ENCODE measurements at regions not wholly inside any gene's neighbourhood (a gene's known extent, or its start where the extent isn't known, plus 50 kb on each side); places are given as distances from the start of the nearest gene placed in this dataset.

GRCh38 chr11:98029832-98030231 is 990.9 kb upstream of the CNTN5 start:
- BruUV-seq (replicated peaks) = no TSS peak
- Histone ChIP-seq H3K9me1 (ENCODE audit: control insufficient read depth, insufficient read depth, low read length) (no peaks in the 10 kb centered on the region), H3K4me1 (replicated peaks in 1 of 2; ENCODE audit: control insufficient read depth in 2 of 2, insufficient read depth in 2 of 2, low read length in 2 of 2) (no peaks in the 10 kb centered on the region), H3K9ac (ENCODE audit: insufficient read depth in 1 of 2, low read depth in 2 of 2, low read length in 2 of 2) (no peak overlapping the region), H2AFZ (ENCODE audit: low read depth, low read length) (0 out of 2 replicates have a peak overlapping the region, but pooled peaks have one; percentile 10), H3K4me3 (no peak overlapping the region), H3K27me3 (ENCODE audit: control insufficient read depth in 2 of 2, insufficient read depth in 2 of 2, low read length in 2 of 2) (no peaks in the 10 kb centered on the region), H3K36me3 (ENCODE audit: control insufficient read depth, insufficient read depth, low read length) (no peaks in the 10 kb centered on the region), H3K9me3 (replicated peaks; ENCODE audit: control insufficient read depth, insufficient read depth, low read depth, low read length) (no peaks in the 10 kb centered on the region), H3K79me2 (ENCODE audit: control insufficient read depth, insufficient read depth, low read length) (no peaks in the 10 kb centered on the region), H4K20me1 (replicated peaks; ENCODE audit: control insufficient read depth, insufficient read depth, low read length) (no peaks in the 10 kb centered on the region), H3K4me2 (ENCODE audit: insufficient read depth, low read length) (no peak overlapping the region), H3K27ac (ENCODE audit: extremely low read depth, low read depth, low read length) (no peak overlapping the region)
- intact Hi-C loops (cut with micrococcal nuclease) = no loop called here
- in situ Hi-C loops (cut with MboI) = no loop called here
- FAIRE-seq (no peak), DNase-seq (ENCODE audit: extremely low read depth in 1 of 4, low spot score in 3 of 4) (no peak), ATAC-seq (no peak)
- POLR2A ChIA-PET = no interaction called here
- TF ChIP-seq THAP7 (CRISPR knock-in tag; IDR thresholded peaks at IDR 0.05) (no peak), MCM7 (IDR thresholded peaks at IDR 0.05) (no peak), ZNF511 (CRISPR knock-in tag; IDR thresholded peaks at IDR 0.05) (no peak), CBFB (CRISPR knock-in tag; IDR thresholded peaks at IDR 0.05) (no peak), XRCC3 (IDR thresholded peaks at IDR 0.05) (no peak), ZSCAN29 (IDR thresholded peaks at IDR 0.05) (no peak), CHD2 (IDR thresholded peaks at IDR 0.05; ENCODE audit: low read depth, low read length) (no peak), TCF7 (IDR thresholded peaks at IDR 0.05; ENCODE audit: borderline replicate concordance) (no peak), ELF4 (CRISPR knock-in tag; IDR thresholded peaks at IDR 0.05) (no peak), STAT5B (CRISPR knock-in tag; IDR thresholded peaks at IDR 0.05) (no peak), HDAC3 (IDR thresholded peaks at IDR 0.05; ENCODE audit: borderline replicate concordance, partially characterized antibody) (no peak), CAMTA2 (CRISPR knock-in tag; conservative IDR thresholded peaks at IDR 0.05) (no peak), FOXA1 (IDR thresholded peaks at IDR 0.05; ENCODE audit: borderline replicate concordance) (no peak), GATA2 (CRISPR knock-in tag; IDR thresholded peaks at IDR 0.05) (no peak), C11orf30 (IDR thresholded peaks at IDR 0.05; ENCODE audit: low read depth) (no peak), MYC (IDR thresholded peaks at IDR 0.05; ENCODE audit: low read depth, low read length) (no peak), MYC (CRISPR knock-in tag; IDR thresholded peaks at IDR 0.05; ENCODE audit: borderline replicate concordance, low read depth) (no peak), HIVEP1 (CRISPR knock-in tag; IDR thresholded peaks at IDR 0.05) (no peak)
- 42% methylated on average over 1 of the region's 1 CpG for WGBS (ENCODE audit: insufficient coverage, low coverage, missing lambda C conversion rate)
- CTCF ChIA-PET (ENCODE audit: low intra/inter-chr PET ratio) = no interaction called here

Measured in K562 (cell line).